Panc1 (cell line): ENCODE measurements at regions not wholly inside any gene's neighbourhood (a gene's known extent, or its start where the extent isn't known, plus 50 kb on each side); places are given as distances from the start of the nearest gene placed in this dataset.

ENCODE experiments used
- ATAC-seq: fragments of 200-7000 bp; cut with Tn5 transposase; 2 replicates; pipeline ENCODE4 v1.9.1; 2020; ENCODE audit warnings: mild to moderate bottlenecking, moderate library complexity
- BruUV-seq: library from RNA; stranded (reverse); fragments of 400-500 nt; replicated peaks from 2 replicates; lab custom pipeline; 2021; lab: Mats Ljungman, UMichigan
- CTCF ChIA-PET: fragments of 300-600 bp; sonication (Branson Sonifier 250); formaldehyde crosslinking; loops from one replicate; lab custom pipeline; 2022; ENCODE audit warnings: antibody characterized with exemption; lab: Charles Lee
- POLR2A ChIA-PET: fragments of 300-600 bp; sonication (Branson Sonifier 250); formaldehyde crosslinking; loops from one replicate; lab custom pipeline; 2022; ENCODE audit warnings: antibody characterized with exemption; lab: Charles Lee
- DNase-seq: peaks from one replicate; pipeline ENCODE4 v3.0.0-alpha.2; 2010; ENCODE audit warnings: low read depth, low spot score
- H3K27ac ChIP-seq: 2 replicates; pipeline ENCODE4 v1.5.1; 2011; ENCODE audit warnings: mild to moderate bottlenecking, low read length, inconsistent platforms
- H3K27me3 ChIP-seq: fragments of 200-500 bp; sonication (Bioruptor generic); 2 replicates; pipeline ENCODE4 v1.6.0; 2014; ENCODE audit warnings: low read length, inconsistent platforms; ENCODE audit not compliant: control insufficient read depth, insufficient read depth
- H3K36me3 ChIP-seq: fragments of 200-500 bp; sonication (Bioruptor generic); 2 replicates; pipeline ENCODE4 v1.5.1; 2014; ENCODE audit warnings: inconsistent platforms, mild to moderate bottlenecking, low read length, moderate library complexity; ENCODE audit not compliant: control insufficient read depth, insufficient read depth
- H3K4me1 ChIP-seq: 2 replicates; pipeline ENCODE4 v1.5.1; 2011; ENCODE audit warnings: inconsistent platforms, mild to moderate bottlenecking, low read length, moderate library complexity; ENCODE audit not compliant: control insufficient read depth, insufficient read depth
- H3K4me3 ChIP-seq, 2 experiments: 2 replicates each; pipeline ENCODE4 v1.5.1; 2011 to 2012; ENCODE audit warnings: low read depth in 2 of 2, low read length in 2 of 2, mild to moderate bottlenecking in 2 of 2, inconsistent platforms in 1 of 2, moderate library complexity in 1 of 2
- H3K9me3 ChIP-seq: fragments of 200-500 bp; sonication (Bioruptor generic); 2 replicates; pipeline ENCODE4 v1.5.1; 2014; ENCODE audit warnings: low read depth, mild to moderate bottlenecking, inconsistent platforms, low read length, moderate library complexity; ENCODE audit not compliant: control insufficient read depth, insufficient read depth
- CTCF ChIP-seq: fragments of 450-650 bp; IDR thresholded peaks from 2 replicates; pipeline ENCODE4 v1.5.1; 2017; ENCODE audit warnings: mild to moderate bottlenecking
- POLR2AphosphoS5 ChIP-seq: IDR thresholded peaks from 2 replicates; pipeline ENCODE4 v1.6.1; 2012; ENCODE audit warnings: mild to moderate bottlenecking, low read depth, low read length, moderate library complexity
- REST ChIP-seq, 2 experiments: IDR thresholded peaks; 2 replicates each; pipeline ENCODE4 v1.6.1; 2011 to 2012; ENCODE audit warnings: low read depth in 2 of 2, control low read depth in 1 of 2, low read length in 1 of 2, mild to moderate bottlenecking in 1 of 2, moderate library complexity in 1 of 2; ENCODE audit not compliant: insufficient read depth in 1 of 2
- SIN3A ChIP-seq: IDR thresholded peaks from 2 replicates; pipeline ENCODE4 v1.6.1; 2012; ENCODE audit warnings: low read depth, mild to moderate bottlenecking, low read length, moderate library complexity, borderline replicate concordance; ENCODE audit not compliant: insufficient read depth
- TCF7L2 ChIP-seq: IDR thresholded peaks from 2 replicates; pipeline ENCODE4 v1.6.1; 2011; ENCODE audit warnings: mild to moderate bottlenecking, low read depth, low read length, inconsistent platforms
- in situ Hi-C: cut with HindIII; loops from 2 replicates; pipeline ENCODE4 v1.10.0; 2016; ENCODE audit warnings: low sequenced_read_pairs, low pct_unique_long_range_greater_than_20kb
- intact Hi-C: fragments of 100-400 bp; cut with micrococcal nuclease; formaldehyde crosslinking; loops from one replicate; pipeline ENCODE4 v1.10.0; 2022; ENCODE audit not compliant: unreplicated experiment

- intact Hi-C loops (no loop called here), in situ Hi-C loops (no loop called here)
- Histone ChIP-seq H3K27me3 (no peaks in the 10 kb centered on the region), H3K4me1 (no peaks in the 10 kb centered on the region), H3K36me3 (no peaks in the 10 kb centered on the region), H3K27ac (no peak overlapping the region), H3K9me3 (no peaks in the 10 kb centered on the region), H3K4me3 (no peak overlapping the region)
- POLR2A ChIA-PET, result no interaction called here
- TF ChIP-seq TCF7L2 (no peak), SIN3A (no peak), POLR2AphosphoS5 (no peak), REST (IDR thresholded peaks at IDR 0.05; ENCODE audit: insufficient read depth in 1 of 2, low read depth in 2 of 2, low read length in 1 of 2) (no peak), CTCF (no peak)
- ATAC-seq (no peak), DNase-seq (no peak)
- no TSS peak for BruUV-seq
- CTCF ChIA-PET, result no interaction called here
These were observed 400.2 kb downstream of the KIF16B start for GRCh38 chr20:16173044-16173443.

- H3K27me3 ChIP-seq, result no peaks in the 10 kb centered on the region
- H3K4me1 ChIP-seq, result no peaks in the 10 kb centered on the region
- no peaks in the 10 kb centered on the region for H3K36me3 ChIP-seq
- no peak overlapping the region for H3K27ac ChIP-seq
- ChIA-PET POLR2A (no interaction called here), CTCF (no interaction called here)
- no TSS peak for BruUV-seq
- no peak for TF ChIP-seq POLR2AphosphoS5
- no peak for TF ChIP-seq SIN3A
- TF ChIP-seq CTCF, result no peak
- TF ChIP-seq REST (IDR thresholded peaks at IDR 0.05; ENCODE audit: insufficient read depth in 1 of 2, low read depth in 2 of 2, low read length in 1 of 2), result no peak
- no peak for TF ChIP-seq TCF7L2
- in situ Hi-C loops, result no loop called here
- no peak overlapping the region for H3K4me3 ChIP-seq
- DNase-seq, result no peak
- intact Hi-C loops, result no loop called here
- no peaks in the 10 kb centered on the region for H3K9me3 ChIP-seq
- no peak for ATAC-seq
These were observed 402.1 kb downstream of the KIF16B start for GRCh38 chr20:16171180-16171579.
